Gastrocnemius medialis (tissue), 4 donors: ENCODE measurements at regions not wholly inside any gene's neighbourhood (a gene's known extent, or its start where the extent isn't known, plus 50 kb on each side); places are given as distances from the start of the nearest gene placed in this dataset.

Experiments
- ATAC-seq, 2 donors: fragments of 150-250 bp; one replicate each; pipeline ENCODE4 v1.9.1; 2016
- DNase-seq, 2 donors: peaks; one replicate each; pipeline ENCODE4 v3.0.0-alpha.2; 2019
- H3K27ac ChIP-seq, 4 donors: fragments of 200-600 bp; sonication (generic); 1 replicate in 1 of 4; 2 replicates in 3 of 4; pipeline ENCODE4 v1.5.1; 2016 to 2018; ENCODE audit warnings: mild to moderate bottlenecking in 2 of 4, moderate library complexity in 1 of 4
- H3K27me3 ChIP-seq, 3 donors: fragments of 200-600 bp; sonication (generic) in 2 of 3; 1 replicate in 1 of 3; 2 replicates in 2 of 3; pipeline versions ENCODE4 v1.5.1 to v1.6.0; 2016 to 2019; ENCODE audit warnings: mild to moderate bottlenecking in 1 of 3, moderate library complexity in 1 of 3
- H3K36me3 ChIP-seq, 2 donors: fragments of 200-600 bp; sonication (generic) in 1 of 2; one replicate each; pipeline ENCODE4 v1.5.1; 2017 to 2018
- H3K4me1 ChIP-seq, 2 donors: fragments of 200-600 bp; sonication (generic) in 1 of 2; one replicate each; pipeline ENCODE4 v1.5.1; 2016 to 2017; ENCODE audit warnings: mild to moderate bottlenecking in 2 of 2
- H3K4me3 ChIP-seq, 4 donors: fragments of 200-600 bp; sonication (generic) in 3 of 4; 1 replicate in 1 of 4; 2 replicates in 3 of 4; pipeline ENCODE4 v1.5.1; 2016 to 2019; ENCODE audit warnings: mild to moderate bottlenecking in 2 of 4
- H3K9me3 ChIP-seq, 3 donors: fragments of 200-600 bp; sonication (generic) in 2 of 3; 1 replicate in 1 of 3; 2 replicates in 2 of 3; pipeline ENCODE4 v1.5.1; 2016 to 2019
- CTCF ChIP-seq, 5 experiments: fragments of 450-650 bp in 3 of 5; fragments of 200-600 bp in 2 of 5; sonication (generic) in 2 of 5; IDR thresholded peaks in 4 of 5; conservative IDR thresholded peaks in 1 of 5; 1 replicate in 4 of 5; 2 replicates in 1 of 5; pipeline ENCODE4 v1.5.1; 2016 to 2019; ENCODE audit warnings: antibody characterized with exemption in 5 of 5, mild to moderate bottlenecking in 3 of 5, moderate library complexity in 3 of 5
- POLR2A ChIP-seq, 2 donors: fragments of 450-650 bp; IDR thresholded peaks; one replicate each; pipeline ENCODE4 v1.6.1; 2017; ENCODE audit warnings: antibody characterized with exemption in 2 of 2, mild to moderate bottlenecking in 2 of 2, moderate library complexity in 2 of 2
- in situ Hi-C, 4 donors: fragments of 200-750 bp; cut with MboI; loops; one replicate each; pipeline versions ENCODE4 v1.15.0 to v1.8.0; 2017; ENCODE audit warnings: low sequenced_read_pairs in 4 of 4
- intact Hi-C: fragments of 100-400 bp; cut with DNase I; formaldehyde crosslinking; loops from one replicate; pipeline ENCODE4 v1.15.1; 2023; ENCODE audit warnings: low total_unique reads

DNA sequence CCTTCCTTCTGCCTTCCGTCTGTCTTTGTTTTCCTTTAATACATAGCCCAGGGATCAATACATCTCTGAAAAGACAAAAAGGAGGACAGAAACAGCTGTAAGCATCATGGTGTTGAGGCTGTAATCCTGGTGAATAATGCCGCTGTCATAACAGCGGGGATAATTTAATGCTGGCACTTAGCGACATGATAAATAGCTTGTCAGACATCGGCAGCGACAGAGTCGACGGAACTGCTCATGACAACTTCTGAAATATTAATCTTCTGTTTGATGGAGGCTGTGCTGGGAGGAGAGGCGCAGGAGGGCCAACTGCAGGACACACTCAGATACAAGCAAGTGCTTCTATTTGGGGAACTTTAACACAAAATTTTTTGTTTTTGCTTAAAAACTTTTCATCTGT is 602.2 kb downstream of the GALR1 start:
- no peaks in the 10 kb centered on the region for H3K36me3 ChIP-seq
- no peak overlapping the region for H3K4me3 ChIP-seq
- TF ChIP-seq POLR2A (IDR thresholded peaks at IDR 0.05) (no peak), CTCF (IDR thresholded peaks at IDR 0.05 in 4 of 5, conservative IDR thresholded peaks at IDR 0.05 in 1 of 5) (no peak)
- no peaks in the 10 kb centered on the region for H3K9me3 ChIP-seq
- no peaks in the 10 kb centered on the region for H3K27me3 ChIP-seq
- ATAC-seq (no peak), DNase-seq (no peak)
- in situ Hi-C loops, result no loop called here
- H3K27ac ChIP-seq, result no peak overlapping the region
- H3K4me1 ChIP-seq, result no peaks in the 10 kb centered on the region
- intact Hi-C loops, result no loop called here

DNA sequence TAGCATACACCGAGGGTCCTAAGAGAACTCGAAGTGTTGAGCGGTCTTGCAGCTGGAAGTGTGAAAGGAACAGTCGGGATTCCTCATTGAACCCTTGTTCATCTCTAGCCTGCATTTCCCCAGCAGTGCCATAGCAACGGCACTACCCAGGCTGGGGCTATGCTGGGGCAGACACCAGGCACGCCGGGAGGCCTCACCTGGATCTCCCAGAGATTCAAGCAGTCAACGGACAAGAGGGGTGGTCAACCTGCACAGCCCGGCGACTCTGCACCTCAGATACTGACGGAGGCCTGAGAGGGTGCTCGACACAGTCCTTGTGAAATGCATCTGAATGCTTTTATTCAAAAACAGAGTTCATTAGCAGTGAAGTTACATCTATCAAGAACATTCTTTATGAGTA is 604.2 kb downstream of the GALR1 start:
- Histone ChIP-seq H3K4me3 (no peak overlapping the region), H3K9me3 (no peaks in the 10 kb centered on the region), H3K36me3 (no peaks in the 10 kb centered on the region), H3K4me1 (no peaks in the 10 kb centered on the region), H3K27me3 (no peaks in the 10 kb centered on the region), H3K27ac (no peak overlapping the region)
- TF ChIP-seq CTCF (IDR thresholded peaks at IDR 0.05 in 4 of 5, conservative IDR thresholded peaks at IDR 0.05 in 1 of 5), result no peak
- TF ChIP-seq POLR2A (IDR thresholded peaks at IDR 0.05), result no peak
- in situ Hi-C loops (no loop called here), intact Hi-C loops (no loop called here)
- no peak for ATAC-seq
- no peak for DNase-seq

DNA sequence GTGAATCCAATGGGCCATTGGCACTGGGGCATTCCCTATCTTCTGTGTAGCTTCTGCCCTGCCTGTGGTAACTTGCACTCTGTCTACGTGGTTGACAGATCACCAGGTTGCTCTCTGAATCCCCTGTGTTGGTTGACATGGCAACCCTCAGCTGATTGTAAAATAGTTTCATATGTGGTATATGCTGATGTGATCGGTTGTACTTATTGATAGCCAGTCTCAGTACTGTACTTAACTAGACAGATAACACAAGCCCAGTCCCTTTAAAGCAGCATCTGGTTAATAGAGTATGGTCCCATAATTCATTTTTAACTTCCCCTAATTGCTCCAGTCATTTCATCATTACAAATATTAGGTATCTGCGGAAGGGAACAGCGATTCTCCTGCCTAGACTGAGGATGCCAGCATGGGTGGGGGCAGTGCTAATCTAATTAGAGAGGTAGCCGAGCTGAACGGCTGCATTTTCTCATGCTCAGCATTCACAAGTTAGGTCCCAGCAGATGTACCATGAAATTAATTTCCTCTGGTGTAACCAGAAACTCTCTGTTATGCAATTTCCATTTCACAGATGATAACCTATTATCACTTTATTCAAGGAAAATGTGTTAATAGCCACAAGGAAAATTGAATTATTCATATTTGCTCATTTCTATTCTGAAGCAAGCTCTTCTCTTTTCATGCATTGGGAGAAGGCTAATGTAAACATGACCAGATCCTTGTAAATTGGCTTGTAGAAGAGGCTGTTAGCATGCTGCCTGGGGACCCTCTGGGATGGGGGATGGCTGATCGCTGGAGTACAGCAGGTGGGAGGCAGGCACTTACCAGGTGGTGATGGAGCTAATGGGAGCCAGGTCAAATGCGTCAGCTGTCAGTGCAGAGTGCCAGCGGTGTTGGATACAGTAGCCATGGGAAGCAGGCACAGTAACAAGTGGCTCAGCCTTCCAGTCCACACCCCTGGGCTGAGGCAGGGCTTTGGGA is 608.3 kb downstream of the GALR1 start:
- no peaks in the 10 kb centered on the region for H3K4me1 ChIP-seq
- no peak overlapping the region for H3K27ac ChIP-seq
- DNase-seq, result no peak
- ATAC-seq, result no peak
- intact Hi-C loops, result no loop called here
- no peaks in the 10 kb centered on the region for H3K36me3 ChIP-seq
- no peaks in the 10 kb centered on the region for H3K9me3 ChIP-seq
- H3K27me3 ChIP-seq, result no peaks in the 10 kb centered on the region
- H3K4me3 ChIP-seq, result no peak overlapping the region
- in situ Hi-C loops, result no loop called here
- TF ChIP-seq POLR2A (IDR thresholded peaks at IDR 0.05) (no peak), CTCF (IDR thresholded peaks at IDR 0.05 in 4 of 5, conservative IDR thresholded peaks at IDR 0.05 in 1 of 5) (no peak)

DNA sequence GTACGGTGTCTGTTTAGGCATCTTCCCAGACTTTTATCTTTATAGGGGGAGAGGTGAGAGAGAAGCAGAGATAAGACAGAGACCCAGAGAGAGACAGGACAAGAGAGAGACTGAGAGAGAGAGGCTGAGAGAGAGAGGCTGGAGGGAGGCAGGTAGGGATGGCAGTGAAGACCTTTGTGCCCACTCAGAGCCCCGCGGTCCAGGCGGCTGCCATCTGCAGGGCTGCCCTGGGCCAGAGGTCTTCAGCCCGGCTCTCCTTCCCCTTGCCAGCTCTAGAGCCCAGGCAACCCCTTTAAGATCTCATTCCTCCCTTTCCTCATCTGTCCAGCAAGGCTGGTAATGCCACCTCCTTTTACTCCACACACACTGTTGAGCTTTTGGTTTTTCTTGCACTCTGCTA is 610.0 kb downstream of the GALR1 start:
- ATAC-seq, result no peak
- H3K36me3 ChIP-seq, result no peaks in the 10 kb centered on the region
- in situ Hi-C loops, result no loop called here
- no peak overlapping the region for H3K4me3 ChIP-seq
- H3K4me1 ChIP-seq, result no peaks in the 10 kb centered on the region
- TF ChIP-seq POLR2A (IDR thresholded peaks at IDR 0.05) (no peak), CTCF (IDR thresholded peaks at IDR 0.05 in 4 of 5, conservative IDR thresholded peaks at IDR 0.05 in 1 of 5) (no peak)
- H3K27me3 ChIP-seq, result no peaks in the 10 kb centered on the region
- H3K9me3 ChIP-seq, result no peaks in the 10 kb centered on the region
- H3K27ac ChIP-seq, result no peak overlapping the region
- intact Hi-C loops, result no loop called here
- no peak for DNase-seq
